HEK293 (cell line): ENCODE measurements at regions not wholly inside any gene's neighbourhood (a gene's known extent, or its start where the extent isn't known, plus 50 kb on each side); places are given as distances from the start of the nearest gene placed in this dataset.

Experiments
- CTCF ChIA-PET: fragments of 350-600 bp; formaldehyde crosslinking; extraction: SDS; loops from one replicate; lab custom pipeline; 2021; ENCODE audit warnings: antibody characterized with exemption; lab: Yijun Ruan, JAX
- POLR2A ChIA-PET: fragments of 300-600 bp; formaldehyde crosslinking; extraction: SDS; loops from one replicate; lab custom pipeline; 2020; ENCODE audit warnings: antibody characterized with exemption, inconsistent platforms; lab: Yijun Ruan, JAX
- H3K27ac ChIP-seq: fragments of 200-500 bp; sonication (Bioruptor generic); 2 replicates; pipeline ENCODE4 v1.5.1; 2014; ENCODE audit warnings: low read depth, low read length, control low read depth, inconsistent platforms; ENCODE audit errors: extremely low read depth
- H3K36me3 ChIP-seq, 2 experiments: fragments of 200-500 bp in 1 of 2; sonication (Bioruptor generic) in 1 of 2; 1 replicate in 1 of 2; 2 replicates in 1 of 2; pipeline ENCODE4 v1.5.1; 2014 to 2017; ENCODE audit warnings: inconsistent platforms in 2 of 2, low read length in 2 of 2; ENCODE audit not compliant: control insufficient read depth in 2 of 2, insufficient read depth in 1 of 2
- H3K4me1 ChIP-seq: fragments of 200-500 bp; sonication (Bioruptor generic); 2 replicates; pipeline ENCODE4 v1.5.1; 2014; ENCODE audit warnings: mild to moderate bottlenecking, low read length, inconsistent platforms; ENCODE audit not compliant: control insufficient read depth, insufficient read depth
- H3K4me3 ChIP-seq: 2 replicates; pipeline ENCODE4 v1.5.1; 2011; ENCODE audit warnings: low read depth, mild to moderate bottlenecking, control low read depth, low read length, moderate library complexity
- H3K9me3 ChIP-seq: fragments of 200-500 bp; sonication (Bioruptor generic); 2 replicates; pipeline ENCODE4 v1.5.1; 2014; ENCODE audit warnings: low read depth, low read length, inconsistent platforms; ENCODE audit not compliant: control insufficient read depth, insufficient read depth
- BCL11A ChIP-seq: fragments of 450-650 bp; formaldehyde crosslinking; IDR thresholded peaks from 2 replicates; pipeline ENCODE4 v1.5.1; 2016; ENCODE audit warnings: low read depth, missing biosample characterization, missing genetic modification characterization
- PRDM1 ChIP-seq: fragments of 450-650 bp; formaldehyde crosslinking; IDR thresholded peaks from 2 replicates; pipeline ENCODE4; 2016; ENCODE audit warnings: missing biosample characterization, missing genetic modification characterization
- SCRT2 ChIP-seq: fragments of 450-650 bp; formaldehyde crosslinking; IDR thresholded peaks from 2 replicates; pipeline ENCODE4 v1.5.1; 2016; ENCODE audit warnings: missing biosample characterization, missing genetic modification characterization
- ZNF10 ChIP-seq: fragments of 450-650 bp; formaldehyde crosslinking; IDR thresholded peaks from 2 replicates; pipeline ENCODE4 v1.5.1; 2017; ENCODE audit warnings: missing biosample characterization, missing genetic modification characterization
- ZNF501 ChIP-seq: fragments of 450-650 bp; formaldehyde crosslinking; IDR thresholded peaks from 2 replicates; pipeline ENCODE4 v1.5.1; 2016; ENCODE audit warnings: missing biosample characterization, missing genetic modification characterization
- ZNF610 ChIP-seq: fragments of 450-650 bp; formaldehyde crosslinking; IDR thresholded peaks from 2 replicates; pipeline ENCODE4 v1.5.1; 2016; ENCODE audit warnings: missing biosample characterization, missing genetic modification characterization, borderline replicate concordance
- ZNF654 ChIP-seq: fragments of 450-650 bp; formaldehyde crosslinking; IDR thresholded peaks from 2 replicates; pipeline ENCODE4 v1.5.1; 2016; ENCODE audit warnings: low read depth, missing biosample characterization, missing genetic modification characterization

- H3K9me3 ChIP-seq: no peaks in the 10 kb centered on the region
- no peak overlapping the region for H3K27ac ChIP-seq
- H3K4me1 ChIP-seq: no peaks in the 10 kb centered on the region
- H3K36me3 ChIP-seq: no peaks in the 10 kb centered on the region
- H3K4me3 ChIP-seq: no peak overlapping the region
- POLR2A ChIA-PET: no interaction called here
- TF ChIP-seq ZNF654 (tag by site-specific recombination): no peak
- no peak for TF ChIP-seq BCL11A (tag by site-specific recombination)
- no peak for TF ChIP-seq ZNF610
- TF ChIP-seq PRDM1 (tag by site-specific recombination): no peak
- no peak for TF ChIP-seq ZNF10 (tag by site-specific recombination)
- TF ChIP-seq ZNF501 (tag by site-specific recombination): no peak
- TF ChIP-seq SCRT2 (tag by site-specific recombination): no peak
- CTCF ChIA-PET: interaction anchor here (0.6 kb wide), 1 partner anchor 40 kb away, joined by 3 read pairs; no protein-coding TSS in a partner anchor
Measured at GRCh38 chr13:37919329-37919880, 49.8 kb upstream of the TRPC4 start.
